ENCODE measurements at regions not wholly inside any gene's neighbourhood (a gene's known extent, or its start where the extent isn't known, plus 50 kb on each side); places are given as distances from the start of the nearest gene placed in this dataset.
"Not testable (repeated sequence)": the region's sequence is repeated elsewhere in the genome, so short reads cannot be mapped to it uniquely, and the experiment has no call there.

DNA sequence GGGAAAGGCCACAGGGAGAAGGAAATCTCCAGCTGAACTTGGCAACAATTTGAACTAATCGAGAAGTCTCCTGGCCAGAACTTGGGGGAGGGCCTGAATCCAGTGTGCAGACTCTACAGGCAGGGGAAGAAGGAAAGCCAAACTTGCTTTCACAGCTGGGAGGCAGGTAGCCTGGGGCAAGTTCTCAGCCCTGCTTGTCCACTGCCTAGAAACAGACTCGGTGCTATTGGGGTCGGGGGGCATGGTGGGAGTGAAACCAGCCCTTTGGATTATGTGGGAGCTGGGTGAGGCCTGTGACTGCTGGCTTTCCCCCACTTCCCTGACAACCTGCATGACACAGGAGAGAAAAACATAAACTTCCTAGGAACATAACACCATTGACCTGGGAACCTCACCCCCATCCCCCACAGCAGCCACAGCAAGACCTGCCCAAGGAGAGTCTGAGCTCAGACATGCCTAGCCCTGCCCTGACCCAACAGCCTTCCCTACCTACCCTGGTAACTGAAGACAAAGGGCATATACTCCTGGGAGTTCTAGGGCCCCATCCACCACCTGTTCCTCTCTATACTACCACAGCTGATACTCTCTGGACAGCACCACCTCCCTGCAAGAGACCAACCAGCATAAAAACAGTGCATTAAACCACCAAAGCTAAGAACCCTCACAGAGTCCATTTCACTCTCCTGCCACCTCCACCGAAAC, 103.7 kb upstream of the MNS1 start:
- Mint-ChIP-seq H3K4me1 (ENCODE audit: low read depth, unreplicated experiment) (no peaks in the 10 kb centered on the region), H3K27ac (ENCODE audit: unreplicated experiment) (no peak overlapping the region), H3K4me3 (ENCODE audit: low read depth, unreplicated experiment) (no peak overlapping the region), H3K27me3 (ENCODE audit: unreplicated experiment) (peaks cover 21% of the 10 kb centered on the region), H3K9me3 (ENCODE audit: low read depth, unreplicated experiment) (no peaks in the 10 kb centered on the region), H3K36me3 (ENCODE audit: insufficient read depth, unreplicated experiment) (no peaks in the 10 kb centered on the region)
- BruUV-seq (replicated peaks) = no TSS peak
- CTCF ChIA-PET = no interaction called here
- DNase-seq = no peak
- intact Hi-C loops (cut with micrococcal nuclease; ENCODE audit: unreplicated experiment) = no loop called here
- TF ChIP-seq CTCF (IDR thresholded peaks at IDR 0.05; ENCODE audit: unreplicated experiment) = no peak

GRCh38 chr15:56557415-56557814, 92.5 kb upstream of the MNS1 start:
- H3K4me1 Mint-ChIP-seq (ENCODE audit: low read depth, unreplicated experiment) = no peaks in the 10 kb centered on the region
- CTCF ChIA-PET = no interaction called here

GRCh38 chr15:56553486-56553885, 88.5 kb upstream of the MNS1 start:
- no peak for TF ChIP-seq CTCF (IDR thresholded peaks at IDR 0.05; ENCODE audit: unreplicated experiment)
- BruUV-seq (replicated peaks) = no TSS peak
- Mint-ChIP-seq H3K9me3 (ENCODE audit: low read depth, unreplicated experiment) (peaks cover 4% of the 10 kb centered on the region), H3K27me3 (ENCODE audit: unreplicated experiment) (no peaks in the 10 kb centered on the region), H3K4me1 (ENCODE audit: low read depth, unreplicated experiment) (no peaks in the 10 kb centered on the region), H3K4me3 (ENCODE audit: low read depth, unreplicated experiment) (no peak overlapping the region), H3K27ac (ENCODE audit: unreplicated experiment) (no peak overlapping the region), H3K36me3 (ENCODE audit: insufficient read depth, unreplicated experiment) (no peaks in the 10 kb centered on the region)
- intact Hi-C loops (cut with micrococcal nuclease; ENCODE audit: unreplicated experiment) = no loop called here
- CTCF ChIA-PET = no interaction called here
- no peak for DNase-seq

More at GRCh38 chr15:56557415-56557814, 92.5 kb upstream of the MNS1 start:
- H3K4me3 Mint-ChIP-seq (ENCODE audit: low read depth, unreplicated experiment) = no peak overlapping the region
- DNase-seq = no peak
- H3K27me3 Mint-ChIP-seq (ENCODE audit: unreplicated experiment) = no peaks in the 10 kb centered on the region
- intact Hi-C loops (cut with micrococcal nuclease; ENCODE audit: unreplicated experiment) = no loop called here
- H3K36me3 Mint-ChIP-seq (ENCODE audit: insufficient read depth, unreplicated experiment) = no peaks in the 10 kb centered on the region
- no peak overlapping the region for H3K27ac Mint-ChIP-seq (ENCODE audit: unreplicated experiment)
- H3K9me3 Mint-ChIP-seq (ENCODE audit: low read depth, unreplicated experiment) = peaks cover 4% of the 10 kb centered on the region
- no TSS peak for BruUV-seq (replicated peaks)
- no peak for TF ChIP-seq CTCF (IDR thresholded peaks at IDR 0.05; ENCODE audit: unreplicated experiment)

DNA sequence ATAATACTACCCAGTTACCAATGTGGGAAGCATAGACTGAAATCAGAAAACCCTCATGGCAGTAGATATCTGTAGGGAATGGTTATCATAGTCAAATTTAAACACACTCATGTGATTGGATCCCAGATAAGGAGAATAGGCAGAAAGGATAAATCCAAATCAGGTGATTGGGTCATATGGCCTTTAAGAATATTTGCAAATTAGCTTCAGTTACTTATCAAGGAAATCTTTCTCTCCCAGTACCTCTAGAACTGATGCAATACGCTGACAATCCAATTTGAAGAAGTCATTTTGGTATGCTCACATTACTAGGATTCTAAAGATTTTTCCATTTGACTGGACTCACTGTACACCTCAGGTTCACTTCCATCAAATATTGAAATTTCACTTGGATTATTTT, 87.7 kb upstream of the MNS1 start:
- no peaks in the 10 kb centered on the region for H3K9me3 Mint-ChIP-seq (ENCODE audit: low read depth, unreplicated experiment)
- H3K27ac Mint-ChIP-seq (ENCODE audit: unreplicated experiment) = no peak overlapping the region
- CTCF ChIA-PET = no interaction called here
- DNase-seq = no peak
- H3K4me3 Mint-ChIP-seq (ENCODE audit: low read depth, unreplicated experiment) = no peak overlapping the region
- no TSS peak for BruUV-seq (replicated peaks)
- no peaks in the 10 kb centered on the region for H3K4me1 Mint-ChIP-seq (ENCODE audit: low read depth, unreplicated experiment)
- intact Hi-C loops (cut with micrococcal nuclease; ENCODE audit: unreplicated experiment) = no loop called here
- no peaks in the 10 kb centered on the region for H3K27me3 Mint-ChIP-seq (ENCODE audit: unreplicated experiment)
- TF ChIP-seq CTCF (IDR thresholded peaks at IDR 0.05; ENCODE audit: unreplicated experiment) = no peak
- H3K36me3 Mint-ChIP-seq (ENCODE audit: insufficient read depth, unreplicated experiment) = no peaks in the 10 kb centered on the region

DNA sequence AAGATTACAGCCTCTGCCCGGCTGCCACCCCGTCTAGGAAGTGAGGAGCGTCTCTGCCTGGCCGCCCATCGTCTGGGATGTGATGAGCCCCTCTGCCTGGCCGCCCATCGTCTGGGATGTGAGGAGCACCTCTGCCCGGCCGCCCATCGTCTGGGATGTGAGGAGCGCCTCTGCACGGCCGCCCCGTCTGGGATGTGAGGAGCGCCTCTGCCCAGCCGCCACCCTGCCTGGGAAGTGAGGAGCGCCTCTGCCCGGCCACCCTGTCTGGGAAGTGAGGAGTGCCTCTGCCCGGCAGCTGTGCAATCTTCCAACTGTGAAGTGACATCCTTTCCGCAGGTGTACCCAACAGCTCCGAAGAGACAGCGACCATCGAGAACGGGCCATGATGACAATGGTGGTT, 75.6 kb upstream of the MNS1 start:
- H3K4me1 Mint-ChIP-seq (ENCODE audit: low read depth, unreplicated experiment); H3K27me3 Mint-ChIP-seq (ENCODE audit: unreplicated experiment); H3K27ac Mint-ChIP-seq (ENCODE audit: unreplicated experiment); H3K9me3 Mint-ChIP-seq (ENCODE audit: low read depth, unreplicated experiment); DNase-seq; H3K4me3 Mint-ChIP-seq (ENCODE audit: low read depth, unreplicated experiment); BruUV-seq (replicated peaks); H3K36me3 Mint-ChIP-seq (ENCODE audit: insufficient read depth, unreplicated experiment); intact Hi-C loops (cut with micrococcal nuclease; ENCODE audit: unreplicated experiment): not testable (repeated sequence)
- CTCF ChIA-PET = interaction anchor here (0.7 kb wide), 1 partner anchor 108 kb away, joined by 5 read pairs; no protein-coding TSS in a partner anchor

DNA sequence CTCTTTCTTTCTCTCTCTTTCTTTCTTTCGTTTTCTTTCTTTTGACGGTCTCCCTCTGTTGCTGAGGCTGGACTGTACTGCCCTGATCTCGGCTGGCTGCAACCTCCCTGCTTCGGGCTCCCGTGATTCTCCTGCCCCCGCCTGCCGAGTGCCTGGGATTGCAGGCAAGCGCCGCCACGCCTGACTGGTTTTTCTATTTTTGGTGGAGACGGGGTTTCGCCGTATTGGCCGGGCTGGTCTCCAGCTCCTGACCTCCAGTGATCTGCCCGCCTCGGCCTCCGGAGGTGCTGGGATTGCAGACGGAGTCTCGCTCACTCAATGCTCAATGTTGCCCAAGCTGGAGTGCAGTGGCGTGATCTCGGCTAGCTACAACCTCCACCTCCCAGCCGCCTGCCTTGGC, 75.2 kb upstream of the MNS1 start:
- H3K4me1 Mint-ChIP-seq (ENCODE audit: low read depth, unreplicated experiment) = not testable (repeated sequence)

More for the DNA sequence above, 75.2 kb upstream of the MNS1 start:
- CTCF ChIA-PET = interaction anchor here (0.7 kb wide), 1 partner anchor 108 kb away, joined by 5 read pairs; no protein-coding TSS in a partner anchor
- H3K36me3 Mint-ChIP-seq (ENCODE audit: insufficient read depth, unreplicated experiment); H3K27me3 Mint-ChIP-seq (ENCODE audit: unreplicated experiment); DNase-seq; H3K27ac Mint-ChIP-seq (ENCODE audit: unreplicated experiment); intact Hi-C loops (cut with micrococcal nuclease; ENCODE audit: unreplicated experiment); H3K9me3 Mint-ChIP-seq (ENCODE audit: low read depth, unreplicated experiment); BruUV-seq (replicated peaks); H3K4me3 Mint-ChIP-seq (ENCODE audit: low read depth, unreplicated experiment): not testable (repeated sequence)

All from Calu3 (cell line).